ENCODE measurements at regions not wholly inside any gene's neighbourhood (a gene's known extent, or its start where the extent isn't known, plus 50 kb on each side); places are given as distances from the start of the nearest gene placed in this dataset.

DNA sequence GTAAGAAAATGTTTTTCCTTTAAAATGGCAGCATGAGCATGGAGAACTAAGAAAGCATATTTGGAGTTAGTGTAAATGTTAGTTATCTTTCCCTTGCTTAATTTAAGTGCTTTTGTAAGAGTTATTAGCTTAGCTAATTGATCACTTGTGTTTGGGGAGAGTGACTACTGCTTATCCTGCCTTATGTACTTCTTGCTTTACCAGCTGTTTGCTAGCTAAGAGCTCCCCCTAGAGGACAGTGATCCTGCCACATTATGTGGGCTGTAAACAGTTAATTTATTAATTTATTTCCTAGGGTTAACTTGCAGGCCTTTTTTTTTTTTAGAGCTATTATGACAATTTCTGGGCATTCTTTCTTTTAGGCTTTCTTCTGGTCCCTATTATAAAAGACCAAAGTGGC is 435.8 kb downstream of the MAGEB5 start:
- no peak for TF ChIP-seq POLR2A (IDR thresholded peaks at IDR 0.05)
- TF ChIP-seq, protein P1, sequence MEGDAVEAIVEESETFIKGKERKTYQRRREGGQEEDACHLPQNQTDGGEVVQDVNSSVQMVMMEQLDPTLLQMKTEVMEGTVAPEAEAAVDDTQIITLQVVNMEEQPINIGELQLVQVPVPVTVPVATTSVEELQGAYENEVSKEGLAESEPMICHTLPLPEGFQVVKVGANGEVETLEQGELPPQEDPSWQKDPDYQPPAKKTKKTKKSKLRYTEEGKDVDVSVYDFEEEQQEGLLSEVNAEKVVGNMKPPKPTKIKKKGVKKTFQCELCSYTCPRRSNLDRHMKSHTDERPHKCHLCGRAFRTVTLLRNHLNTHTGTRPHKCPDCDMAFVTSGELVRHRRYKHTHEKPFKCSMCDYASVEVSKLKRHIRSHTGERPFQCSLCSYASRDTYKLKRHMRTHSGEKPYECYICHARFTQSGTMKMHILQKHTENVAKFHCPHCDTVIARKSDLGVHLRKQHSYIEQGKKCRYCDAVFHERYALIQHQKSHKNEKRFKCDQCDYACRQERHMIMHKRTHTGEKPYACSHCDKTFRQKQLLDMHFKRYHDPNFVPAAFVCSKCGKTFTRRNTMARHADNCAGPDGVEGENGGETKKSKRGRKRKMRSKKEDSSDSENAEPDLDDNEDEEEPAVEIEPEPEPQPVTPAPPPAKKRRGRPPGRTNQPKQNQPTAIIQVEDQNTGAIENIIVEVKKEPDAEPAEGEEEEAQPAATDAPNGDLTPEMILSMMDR (IDR thresholded peaks at IDR 0.05) = peak in 1 of 12 donors; percentile 23
